GM12892 (cell line): ENCODE measurements at regions not wholly inside any gene's neighbourhood (a gene's known extent, or its start where the extent isn't known, plus 50 kb on each side); places are given as distances from the start of the nearest gene placed in this dataset.
"Not testable (repeated sequence)": the region's sequence is repeated elsewhere in the genome, so short reads cannot be mapped to it uniquely, and the experiment has no call there.

ENCODE experiments used
- POLR2A ChIP-seq: IDR thresholded peaks from 2 replicates; pipeline ENCODE4 v1.6.1; 2011; ENCODE audit warnings: low read depth, low read length, control low read depth
- POLR2AphosphoS5 ChIP-seq: IDR thresholded peaks from 2 replicates; pipeline ENCODE4 v1.6.1; 2011; ENCODE audit warnings: low read depth, low read length, control low read depth
- TAF1 ChIP-seq: IDR thresholded peaks from 2 replicates; pipeline ENCODE4 v1.6.1; 2011; ENCODE audit warnings: low read depth, mild to moderate bottlenecking, control low read depth, low read length, borderline replicate concordance

DNA sequence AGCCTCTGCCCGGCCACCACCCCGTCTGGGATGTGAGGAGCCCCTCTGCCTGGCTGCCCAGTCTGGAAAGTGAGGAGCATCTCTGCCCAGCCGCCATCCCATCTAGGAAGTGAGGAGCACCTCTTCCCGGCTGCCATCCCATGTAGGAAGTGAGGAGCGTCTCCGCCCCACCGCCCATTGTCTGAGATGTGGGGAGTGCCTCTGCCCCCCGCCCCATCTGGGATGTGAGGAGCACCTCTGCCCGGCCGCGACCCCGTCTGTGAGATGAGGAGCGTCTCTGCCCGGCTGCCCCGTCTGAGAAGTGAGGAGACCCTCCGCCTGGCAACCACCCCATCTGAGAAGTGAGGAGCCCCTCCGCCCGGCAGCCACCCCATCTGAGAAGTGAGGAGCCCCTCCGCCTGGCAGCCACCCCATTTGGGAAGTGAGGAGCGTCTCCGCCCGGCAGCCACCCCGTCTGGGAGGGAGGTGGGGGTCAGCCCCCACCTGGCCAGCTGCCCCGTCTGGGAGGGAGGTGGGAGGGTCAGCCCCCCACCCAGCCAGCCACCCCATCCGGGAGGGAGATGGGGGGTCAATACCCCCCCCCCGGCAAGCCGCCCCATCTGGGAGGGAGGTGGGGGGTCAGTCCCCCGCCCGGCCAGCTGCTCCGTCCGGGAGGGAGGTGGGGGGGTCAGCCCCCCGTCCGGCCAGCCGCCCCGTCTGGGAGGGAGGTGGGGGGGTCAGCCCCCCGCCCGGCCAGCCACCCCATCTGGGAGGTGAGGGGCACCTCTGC, 195.8 kb upstream of the SYNCRIP start:
- TF ChIP-seq POLR2A, POLR2AphosphoS5, TAF1: not testable (repeated sequence)
